ENCODE measurements at regions not wholly inside any gene's neighbourhood (a gene's known extent, or its start where the extent isn't known, plus 50 kb on each side); places are given as distances from the start of the nearest gene placed in this dataset.

DNA sequence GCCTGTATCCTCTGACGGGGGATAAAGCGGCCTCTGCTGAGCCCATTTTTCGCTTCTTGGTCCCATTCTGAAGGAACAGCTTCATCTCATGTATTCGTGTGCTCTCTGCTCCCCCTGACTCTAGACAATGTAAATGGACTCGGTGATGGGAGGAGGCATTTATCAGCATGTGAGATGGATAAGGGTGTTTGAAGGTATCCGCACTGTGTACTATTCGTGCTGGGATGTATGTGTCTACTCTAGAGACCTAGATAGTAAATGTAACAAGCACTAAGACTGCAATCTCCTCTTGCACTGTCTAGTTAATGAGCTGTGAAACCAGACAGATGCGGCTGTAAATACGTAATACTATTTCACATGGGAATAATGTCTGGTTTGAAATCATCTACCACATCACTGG lies 134.6 kb upstream of the ARGLU1 start:
- Histone ChIP-seq H3K9me3 (ENCODE audit: control insufficient read depth in 2 of 2, insufficient read depth in 1 of 2, low read depth in 1 of 2, low read length in 1 of 2) (no peaks in the 10 kb centered on the region), H3K36me3 (ENCODE audit: control insufficient read depth in 3 of 3, insufficient read depth in 2 of 3, low read depth in 1 of 3, low read length in 3 of 3) (no peaks in the 10 kb centered on the region), H3K4me1 (ENCODE audit: control insufficient read depth in 3 of 3, insufficient read depth in 2 of 3, low read depth in 1 of 3, low read length in 2 of 3) (no peaks in the 10 kb centered on the region), H3K27me3 (ENCODE audit: control insufficient read depth in 3 of 3, insufficient read depth in 3 of 3, low read length in 3 of 3) (no peaks in the 10 kb centered on the region), H3K27ac (ENCODE audit: low read depth in 1 of 3, low read length in 2 of 3) (peak overlapping the region in 1 of 3 donors; percentile 37), H3K4me3 (ENCODE audit: low read depth in 1 of 3, low read length in 3 of 3) (no peak overlapping the region)
- 77 to 83% (median 81%) methylated on average over 9 of the region's 9 CpGs for WGBS, 3 donors
- DNase-seq = no peak
- FAIRE-seq = no peak

DNA sequence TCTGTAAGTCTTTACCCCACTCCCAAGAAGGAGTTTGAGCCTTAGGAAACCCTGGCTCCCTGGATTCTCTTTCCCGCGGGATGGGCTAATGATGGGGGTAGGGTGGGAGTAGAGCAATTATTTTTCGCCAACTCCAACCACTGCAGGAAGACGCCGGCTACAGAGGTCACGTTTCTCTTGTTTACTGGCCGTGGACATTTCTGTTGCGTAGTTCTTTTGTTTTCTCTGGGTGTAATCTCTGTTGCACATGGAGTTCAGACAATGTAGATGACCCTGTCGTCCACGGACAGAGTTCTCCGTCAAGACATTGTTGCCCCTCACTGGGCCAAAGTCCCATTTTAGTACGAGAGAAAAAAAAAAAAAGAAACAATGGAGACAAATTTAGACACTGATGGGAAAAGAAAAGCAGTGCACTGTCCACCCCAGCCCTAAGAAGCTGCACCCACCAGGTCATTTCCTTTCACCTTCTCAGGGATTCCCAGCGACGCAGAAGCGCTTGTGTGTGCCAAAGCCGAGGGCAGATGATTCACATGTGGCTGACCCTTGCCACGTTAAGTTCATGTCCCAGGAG lies 133.9 kb upstream of the ARGLU1 start:
- 73 to 86% (median 80%) methylated on average over 17 of the region's 17 CpGs for WGBS, 3 donors
- DNase-seq (no peak), FAIRE-seq (no peak)

DNA sequence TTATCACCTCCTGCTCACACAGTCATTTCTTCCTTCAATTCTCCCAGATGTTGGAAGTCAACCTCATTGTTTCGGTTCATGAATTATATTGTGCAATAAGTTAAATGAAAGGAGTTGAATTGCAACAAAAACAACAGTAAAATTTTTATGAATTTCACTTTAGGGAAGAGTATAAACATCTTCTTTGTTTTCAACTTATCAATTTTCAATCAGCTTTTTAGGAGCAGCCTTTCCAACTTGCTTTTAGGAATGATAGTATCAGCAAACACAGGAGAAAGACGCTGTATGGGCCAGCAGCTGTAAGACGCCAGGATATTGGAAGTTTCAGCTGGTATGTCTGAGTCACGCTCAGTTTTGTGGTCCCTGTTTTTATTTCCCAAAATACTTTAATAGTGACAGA lies 132.5 kb upstream of the ARGLU1 start:
- Histone ChIP-seq H3K4me1 (ENCODE audit: control insufficient read depth in 3 of 3, insufficient read depth in 2 of 3, low read depth in 1 of 3, low read length in 2 of 3) (no peaks in the 10 kb centered on the region), H3K4me3 (ENCODE audit: low read depth in 1 of 3, low read length in 3 of 3) (no peak overlapping the region), H3K27me3 (ENCODE audit: control insufficient read depth in 3 of 3, insufficient read depth in 3 of 3, low read length in 3 of 3) (no peaks in the 10 kb centered on the region), H3K36me3 (ENCODE audit: control insufficient read depth in 3 of 3, insufficient read depth in 2 of 3, low read depth in 1 of 3, low read length in 3 of 3) (no peaks in the 10 kb centered on the region), H3K27ac (ENCODE audit: low read depth in 1 of 3, low read length in 2 of 3) (no peak overlapping the region), H3K9me3 (ENCODE audit: control insufficient read depth in 2 of 2, insufficient read depth in 1 of 2, low read depth in 1 of 2, low read length in 1 of 2) (no peaks in the 10 kb centered on the region)
- WGBS, 3 donors = 72 to 90% (median 83%) methylated on average over 4 of the region's 4 CpGs
- DNase-seq (no peak), FAIRE-seq (no peak)

More for the DNA sequence above, 133.9 kb upstream of the ARGLU1 start:
- Histone ChIP-seq H3K27me3 (ENCODE audit: control insufficient read depth in 3 of 3, insufficient read depth in 3 of 3, low read length in 3 of 3) (no peaks in the 10 kb centered on the region), H3K4me1 (ENCODE audit: control insufficient read depth in 3 of 3, insufficient read depth in 2 of 3, low read depth in 1 of 3, low read length in 2 of 3) (no peaks in the 10 kb centered on the region), H3K9me3 (ENCODE audit: control insufficient read depth in 2 of 2, insufficient read depth in 1 of 2, low read depth in 1 of 2, low read length in 1 of 2) (no peaks in the 10 kb centered on the region), H3K4me3 (ENCODE audit: low read depth in 1 of 3, low read length in 3 of 3) (no peak overlapping the region), H3K27ac (ENCODE audit: low read depth in 1 of 3, low read length in 2 of 3) (no peak overlapping the region), H3K36me3 (ENCODE audit: control insufficient read depth in 3 of 3, insufficient read depth in 2 of 3, low read depth in 1 of 3, low read length in 3 of 3) (no peaks in the 10 kb centered on the region)

DNA sequence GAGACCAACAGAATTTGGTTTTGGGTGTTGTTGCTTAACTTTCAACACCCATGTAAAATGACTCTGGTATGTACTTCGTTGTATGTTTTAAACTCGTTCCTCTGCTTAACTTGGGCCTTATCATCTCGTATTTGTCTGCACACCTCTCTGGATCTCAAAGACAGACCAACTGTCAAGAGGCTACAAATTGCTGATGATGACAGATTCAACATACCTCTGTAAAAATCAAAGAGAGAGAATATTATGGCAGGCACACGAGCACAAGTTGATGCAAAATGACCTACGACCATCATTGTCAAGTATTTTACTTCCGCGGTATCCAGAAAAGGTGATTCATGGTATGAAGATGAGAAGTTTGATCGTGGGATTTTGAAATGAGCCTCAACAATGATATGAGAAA lies 132.1 kb upstream of the ARGLU1 start:
- 88 to 92% (median 91%) methylated on average over 8 of the region's 8 CpGs for WGBS, 3 donors
- H3K4me1 ChIP-seq (ENCODE audit: control insufficient read depth in 3 of 3, insufficient read depth in 2 of 3, low read depth in 1 of 3, low read length in 2 of 3) = no peaks in the 10 kb centered on the region
- no peak overlapping the region for H3K4me3 ChIP-seq (ENCODE audit: low read depth in 1 of 3, low read length in 3 of 3)
- no peaks in the 10 kb centered on the region for H3K27me3 ChIP-seq (ENCODE audit: control insufficient read depth in 3 of 3, insufficient read depth in 3 of 3, low read length in 3 of 3)
- no peaks in the 10 kb centered on the region for H3K9me3 ChIP-seq (ENCODE audit: control insufficient read depth in 2 of 2, insufficient read depth in 1 of 2, low read depth in 1 of 2, low read length in 1 of 2)
- DNase-seq = no peak
- no peak overlapping the region for H3K27ac ChIP-seq (ENCODE audit: low read depth in 1 of 3, low read length in 2 of 3)
- no peak for FAIRE-seq
- H3K36me3 ChIP-seq (ENCODE audit: control insufficient read depth in 3 of 3, insufficient read depth in 2 of 3, low read depth in 1 of 3, low read length in 3 of 3) = no peaks in the 10 kb centered on the region

DNA sequence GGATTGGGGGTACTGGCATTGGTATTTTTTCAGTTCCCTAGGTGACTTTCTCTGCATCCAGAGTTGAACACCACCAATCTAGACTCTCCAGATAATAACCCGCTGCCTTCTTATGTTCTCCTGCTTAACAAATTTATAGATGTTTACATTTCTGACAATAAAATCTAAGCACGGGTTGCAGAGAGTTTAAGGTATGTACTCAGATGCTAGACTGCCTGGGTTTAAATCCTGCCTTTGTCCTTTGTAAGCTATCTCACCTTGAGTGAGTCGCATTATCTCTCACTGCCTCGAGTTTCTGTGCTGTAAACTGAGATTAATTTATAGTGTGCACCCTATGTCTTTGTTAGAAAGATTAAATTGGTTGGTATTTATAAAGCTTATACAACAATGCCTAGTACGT lies 131.4 kb upstream of the ARGLU1 start:
- Histone ChIP-seq H3K27ac (ENCODE audit: low read depth in 1 of 3, low read length in 2 of 3) (no peak overlapping the region), H3K27me3 (ENCODE audit: control insufficient read depth in 3 of 3, insufficient read depth in 3 of 3, low read length in 3 of 3) (no peaks in the 10 kb centered on the region), H3K9me3 (ENCODE audit: control insufficient read depth in 2 of 2, insufficient read depth in 1 of 2, low read depth in 1 of 2, low read length in 1 of 2) (no peaks in the 10 kb centered on the region), H3K4me1 (ENCODE audit: control insufficient read depth in 3 of 3, insufficient read depth in 2 of 3, low read depth in 1 of 3, low read length in 2 of 3) (no peaks in the 10 kb centered on the region), H3K36me3 (ENCODE audit: control insufficient read depth in 3 of 3, insufficient read depth in 2 of 3, low read depth in 1 of 3, low read length in 3 of 3) (no peaks in the 10 kb centered on the region), H3K4me3 (ENCODE audit: low read depth in 1 of 3, low read length in 3 of 3) (no peak overlapping the region)
- no peak for FAIRE-seq
- DNase-seq = peak in 1 of 2 donors; percentile 45
- WGBS, 3 donors = 12 to 55% (median 25%) methylated on average over 5 of the region's 5 CpGs

DNA sequence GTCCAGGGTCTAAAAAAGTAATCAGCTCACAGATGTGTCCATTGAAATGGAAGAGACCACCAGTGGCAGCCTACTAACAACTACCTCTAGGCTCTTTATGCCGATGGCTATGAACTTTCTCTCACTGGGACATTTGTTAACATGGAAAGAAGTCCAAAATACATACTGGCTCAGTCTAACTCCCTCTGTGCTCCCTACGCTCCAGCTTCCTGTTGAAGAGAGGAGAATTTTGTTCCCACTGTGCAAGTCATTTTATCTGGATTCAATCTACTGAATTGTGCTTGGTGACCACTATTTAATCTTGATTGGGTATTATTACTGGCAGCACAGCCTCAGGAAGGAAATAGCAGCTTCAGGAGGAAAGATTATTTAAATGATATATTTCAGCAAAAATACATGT lies 128.8 kb upstream of the ARGLU1 start:
- H3K36me3 ChIP-seq (ENCODE audit: control insufficient read depth in 3 of 3, insufficient read depth in 2 of 3, low read depth in 1 of 3, low read length in 3 of 3) = no peaks in the 10 kb centered on the region
- no peak overlapping the region for H3K4me3 ChIP-seq (ENCODE audit: low read depth in 1 of 3, low read length in 3 of 3)
- DNase-seq = no peak
- no peaks in the 10 kb centered on the region for H3K27me3 ChIP-seq (ENCODE audit: control insufficient read depth in 3 of 3, insufficient read depth in 3 of 3, low read length in 3 of 3)
- no peaks in the 10 kb centered on the region for H3K9me3 ChIP-seq (ENCODE audit: control insufficient read depth in 2 of 2, insufficient read depth in 1 of 2, low read depth in 1 of 2, low read length in 1 of 2)
- WGBS, 3 donors = 81 to 92% (median 91%) methylated on average over 2 of the region's 2 CpGs
- no peak for FAIRE-seq
- H3K27ac ChIP-seq (ENCODE audit: low read depth in 1 of 3, low read length in 2 of 3) = no peak overlapping the region
- no peaks in the 10 kb centered on the region for H3K4me1 ChIP-seq (ENCODE audit: control insufficient read depth in 3 of 3, insufficient read depth in 2 of 3, low read depth in 1 of 3, low read length in 2 of 3)

DNA sequence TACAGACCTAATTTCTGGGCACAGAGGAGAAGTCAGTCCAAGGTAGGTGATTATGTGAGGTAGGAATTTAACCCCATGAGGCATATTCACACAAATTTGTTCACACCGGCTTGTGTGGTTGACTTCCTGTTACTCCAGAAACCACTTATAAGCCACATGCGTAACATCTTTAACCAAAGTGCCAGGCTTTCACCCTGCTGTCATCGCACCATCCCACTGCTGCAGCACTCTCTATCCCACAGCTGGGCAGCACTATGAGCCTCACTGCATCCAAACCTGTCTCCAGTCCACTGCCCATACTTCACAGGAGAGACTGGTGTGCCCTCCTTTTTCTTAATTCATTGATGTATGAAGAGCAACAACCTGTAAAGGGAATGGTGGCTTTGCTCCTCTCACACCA lies 128.2 kb upstream of the ARGLU1 start:
- H3K36me3 ChIP-seq (ENCODE audit: control insufficient read depth in 3 of 3, insufficient read depth in 2 of 3, low read depth in 1 of 3, low read length in 3 of 3) = no peaks in the 10 kb centered on the region
- no peak for FAIRE-seq
- H3K4me3 ChIP-seq (ENCODE audit: low read depth in 1 of 3, low read length in 3 of 3) = no peak overlapping the region
- H3K27ac ChIP-seq (ENCODE audit: low read depth in 1 of 3, low read length in 2 of 3) = no peak overlapping the region
- no peak for DNase-seq
- no peaks in the 10 kb centered on the region for H3K27me3 ChIP-seq (ENCODE audit: control insufficient read depth in 3 of 3, insufficient read depth in 3 of 3, low read length in 3 of 3)
- H3K9me3 ChIP-seq (ENCODE audit: control insufficient read depth in 2 of 2, insufficient read depth in 1 of 2, low read depth in 1 of 2, low read length in 1 of 2) = no peaks in the 10 kb centered on the region
- H3K4me1 ChIP-seq (ENCODE audit: control insufficient read depth in 3 of 3, insufficient read depth in 2 of 3, low read depth in 1 of 3, low read length in 2 of 3) = no peaks in the 10 kb centered on the region
- 85 to 90% (median 86%) methylated on average over 3 of the region's 3 CpGs for WGBS, 3 donors

DNA sequence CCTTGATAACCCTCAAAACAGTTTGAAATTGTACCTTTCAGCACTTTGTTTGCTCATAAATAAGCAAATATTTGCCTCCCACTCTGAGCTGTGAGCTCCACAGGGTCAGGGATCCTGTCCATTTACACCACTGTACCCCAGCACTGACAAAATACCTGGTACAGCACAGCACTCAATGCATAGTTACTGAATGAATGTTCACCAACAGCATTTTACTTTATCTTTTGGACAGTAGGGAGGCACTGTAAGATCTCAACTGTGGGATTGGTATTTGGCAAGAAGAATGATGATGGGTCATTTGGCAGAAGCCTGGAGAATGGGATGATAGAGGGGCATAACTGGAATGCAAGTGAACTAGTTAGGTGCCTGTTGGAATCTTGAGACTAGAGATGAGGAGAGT lies 127.2 kb upstream of the ARGLU1 start:
- Histone ChIP-seq H3K27me3 (ENCODE audit: control insufficient read depth in 3 of 3, insufficient read depth in 3 of 3, low read length in 3 of 3) (no peaks in the 10 kb centered on the region), H3K9me3 (ENCODE audit: control insufficient read depth in 2 of 2, insufficient read depth in 1 of 2, low read depth in 1 of 2, low read length in 1 of 2) (no peaks in the 10 kb centered on the region), H3K27ac (ENCODE audit: low read depth in 1 of 3, low read length in 2 of 3) (no peak overlapping the region), H3K4me3 (ENCODE audit: low read depth in 1 of 3, low read length in 3 of 3) (no peak overlapping the region), H3K36me3 (ENCODE audit: control insufficient read depth in 3 of 3, insufficient read depth in 2 of 3, low read depth in 1 of 3, low read length in 3 of 3) (no peaks in the 10 kb centered on the region), H3K4me1 (ENCODE audit: control insufficient read depth in 3 of 3, insufficient read depth in 2 of 3, low read depth in 1 of 3, low read length in 2 of 3) (no peaks in the 10 kb centered on the region)
- FAIRE-seq (no peak), DNase-seq (no peak)

DNA sequence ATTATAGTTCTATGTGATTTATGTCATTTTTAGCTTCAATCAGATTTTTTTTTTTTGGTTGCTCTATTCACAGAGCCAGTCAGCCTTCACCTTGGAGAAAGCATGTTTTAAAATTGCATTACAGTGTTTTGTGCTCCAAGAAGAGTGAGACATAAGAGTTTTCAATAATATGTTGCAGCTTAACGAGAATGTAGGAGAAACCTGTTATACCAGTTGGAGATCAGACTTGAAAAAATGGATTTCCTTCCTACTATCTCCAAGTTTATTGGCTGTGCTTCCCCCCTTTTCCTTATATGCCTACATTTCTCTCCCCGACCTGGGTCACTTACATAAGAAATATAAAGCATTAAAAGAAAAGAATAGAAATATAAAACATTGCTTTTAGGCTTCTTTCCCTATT lies 123.9 kb upstream of the ARGLU1 start:
- DNase-seq (peak in 1 of 2 donors; percentile 26), FAIRE-seq (no peak)
- Histone ChIP-seq H3K36me3 (ENCODE audit: control insufficient read depth in 3 of 3, insufficient read depth in 2 of 3, low read depth in 1 of 3, low read length in 3 of 3) (no peaks in the 10 kb centered on the region), H3K27ac (ENCODE audit: low read depth in 1 of 3, low read length in 2 of 3) (no peak overlapping the region), H3K4me3 (ENCODE audit: low read depth in 1 of 3, low read length in 3 of 3) (no peak overlapping the region), H3K27me3 (ENCODE audit: control insufficient read depth in 3 of 3, insufficient read depth in 3 of 3, low read length in 3 of 3) (no peaks in the 10 kb centered on the region), H3K9me3 (ENCODE audit: control insufficient read depth in 2 of 2, insufficient read depth in 1 of 2, low read depth in 1 of 2, low read length in 1 of 2) (no peaks in the 10 kb centered on the region), H3K4me1 (ENCODE audit: control insufficient read depth in 3 of 3, insufficient read depth in 2 of 3, low read depth in 1 of 3, low read length in 2 of 3) (no peaks in the 10 kb centered on the region)
- 9 to 45% (median 17%) methylated on average over 2 of the region's 2 CpGs for WGBS, 3 donors
